ENCODE measurements at regions not wholly inside any gene's neighbourhood (a gene's known extent, or its start where the extent isn't known, plus 50 kb on each side); places are given as distances from the start of the nearest gene placed in this dataset.

DNA sequence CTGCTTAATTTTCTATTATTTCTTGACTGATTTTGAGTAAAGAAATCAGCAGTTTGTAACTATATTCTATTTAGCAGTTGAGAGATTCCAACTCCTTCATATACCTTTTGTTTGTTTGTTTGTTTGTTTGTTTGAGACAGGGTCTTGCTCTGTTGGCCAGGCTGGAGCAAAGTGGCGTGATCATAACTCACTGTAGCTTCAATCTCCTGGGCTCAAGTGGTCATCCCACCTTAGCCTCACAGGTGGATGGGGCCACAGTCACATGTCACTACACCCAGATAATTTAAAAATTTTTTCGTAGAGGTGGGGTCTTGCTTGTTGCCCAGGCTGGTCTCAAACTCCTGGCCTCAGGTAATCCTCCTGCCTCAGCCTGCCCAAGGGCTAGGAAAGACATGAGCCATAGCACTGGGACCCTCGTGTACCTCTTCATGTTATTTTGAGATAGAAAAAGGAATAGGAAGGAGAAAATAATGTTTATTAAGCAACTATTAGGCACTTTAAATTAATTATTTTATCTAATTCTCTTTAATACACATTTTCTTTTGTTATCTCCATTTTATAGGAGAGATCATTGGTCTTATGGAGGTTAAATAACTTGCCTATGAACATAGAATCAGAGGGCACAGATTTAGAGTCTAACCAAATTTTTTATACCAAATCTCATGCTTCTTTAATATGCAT lies 133.0 kb downstream of the ZNF608 start:
- TF ChIP-seq ILK (tag; IDR thresholded peaks at IDR 0.05; ENCODE audit: borderline replicate concordance, low read depth) (no peak), USF1 (CRISPR knock-in tag; IDR thresholded peaks at IDR 0.05) (no peak), JUN (IDR thresholded peaks at IDR 0.05; ENCODE audit: borderline replicate concordance, low read depth, low read length) (no peak), JUN (CRISPR knock-in tag; IDR thresholded peaks at IDR 0.05; ENCODE audit: borderline replicate concordance) (no peak), SP2 (IDR thresholded peaks at IDR 0.05; ENCODE audit: extremely low read depth, low read depth, low read length, poor library complexity, severe bottlenecking) (no peak), POLR2A (conservative IDR thresholded peaks at IDR 0.05) (no peak), E2F5 (CRISPR knock-in tag; IDR thresholded peaks at IDR 0.05) (no peak), FOXJ3 (CRISPR knock-in tag; IDR thresholded peaks at IDR 0.05) (no peak), ZNF12 (CRISPR knock-in tag; IDR thresholded peaks at IDR 0.05) (no peak), ZFX (CRISPR knock-in tag; IDR thresholded peaks at IDR 0.05) (no peak), RAD21 (CRISPR knock-in tag; conservative IDR thresholded peaks at IDR 0.05 in 1 of 2, IDR thresholded peaks at IDR 0.05 in 1 of 2) (no peak), TAF1 (IDR thresholded peaks at IDR 0.05; ENCODE audit: control insufficient read depth, extremely low read depth, insufficient read depth, low read length, severe bottlenecking) (no peak), ESRRA (IDR thresholded peaks at IDR 0.05; ENCODE audit: borderline replicate concordance, low read depth) (no peak), BCLAF1 (IDR thresholded peaks at IDR 0.05; ENCODE audit: borderline replicate concordance in 1 of 2, control insufficient read depth in 1 of 2, low read depth in 2 of 2, low read length in 1 of 2) (no peak)
- TF ChIP-seq, protein P1, sequence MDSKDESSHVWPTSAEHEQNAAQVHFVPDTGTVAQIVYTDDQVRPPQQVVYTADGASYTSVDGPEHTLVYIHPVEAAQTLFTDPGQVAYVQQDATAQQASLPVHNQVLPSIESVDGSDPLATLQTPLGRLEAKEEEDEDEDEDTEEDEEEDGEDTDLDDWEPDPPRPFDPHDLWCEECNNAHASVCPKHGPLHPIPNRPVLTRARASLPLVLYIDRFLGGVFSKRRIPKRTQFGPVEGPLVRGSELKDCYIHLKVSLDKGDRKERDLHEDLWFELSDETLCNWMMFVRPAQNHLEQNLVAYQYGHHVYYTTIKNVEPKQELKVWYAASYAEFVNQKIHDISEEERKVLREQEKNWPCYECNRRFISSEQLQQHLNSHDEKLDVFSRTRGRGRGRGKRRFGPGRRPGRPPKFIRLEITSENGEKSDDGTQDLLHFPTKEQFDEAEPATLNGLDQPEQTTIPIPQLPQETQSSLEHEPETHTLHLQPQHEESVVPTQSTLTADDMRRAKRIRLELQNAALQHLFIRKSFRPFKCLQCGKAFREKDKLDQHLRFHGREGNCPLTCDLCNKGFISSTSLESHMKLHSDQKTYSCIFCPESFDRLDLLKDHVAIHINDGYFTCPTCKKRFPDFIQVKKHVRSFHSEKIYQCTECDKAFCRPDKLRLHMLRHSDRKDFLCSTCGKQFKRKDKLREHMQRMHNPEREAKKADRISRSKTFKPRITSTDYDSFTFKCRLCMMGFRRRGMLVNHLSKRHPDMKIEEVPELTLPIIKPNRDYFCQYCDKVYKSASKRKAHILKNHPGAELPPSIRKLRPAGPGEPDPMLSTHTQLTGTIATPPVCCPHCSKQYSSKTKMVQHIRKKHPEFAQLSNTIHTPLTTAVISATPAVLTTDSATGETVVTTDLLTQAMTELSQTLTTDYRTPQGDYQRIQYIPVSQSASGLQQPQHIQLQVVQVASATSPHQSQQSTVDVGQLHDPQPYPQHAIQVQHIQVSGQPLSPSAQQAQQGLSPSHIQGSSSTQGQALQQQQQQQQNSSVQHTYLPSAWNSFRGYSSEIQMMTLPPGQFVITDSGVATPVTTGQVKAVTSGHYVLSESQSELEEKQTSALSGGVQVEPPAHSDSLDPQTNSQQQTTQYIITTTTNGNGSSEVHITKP (IDR thresholded peaks at IDR 0.05; ENCODE audit: partially characterized antibody): no peak

All from K562 (cell line).